ENCODE measurements at regions not wholly inside any gene's neighbourhood (a gene's known extent, or its start where the extent isn't known, plus 50 kb on each side); places are given as distances from the start of the nearest gene placed in this dataset.

- no peak overlapping the region for H3K4me3 ChIP-seq (ENCODE audit: low read depth, low read length)
- TF ChIP-seq CTCF (IDR thresholded peaks at IDR 0.05; ENCODE audit: low read depth, low read length) (no peak), MYC (IDR thresholded peaks at IDR 0.05; ENCODE audit: low read depth, low read length) (no peak), MAX (IDR thresholded peaks at IDR 0.05; ENCODE audit: low read depth, low read length) (no peak), POLR2A (IDR thresholded peaks at IDR 0.05; ENCODE audit: extremely low read depth, insufficient read length) (no peak)
- no peak for DNase-seq (ENCODE audit: low read depth)
These were observed 132.7 kb upstream of the GMDS start for GRCh38 chr6:2378046-2378657.

- TF ChIP-seq MAX (IDR thresholded peaks at IDR 0.05; ENCODE audit: low read depth, low read length): no peak
- no peak for TF ChIP-seq POLR2A (IDR thresholded peaks at IDR 0.05; ENCODE audit: extremely low read depth, insufficient read length)
- TF ChIP-seq MYC (IDR thresholded peaks at IDR 0.05; ENCODE audit: low read depth, low read length): no peak
- TF ChIP-seq CTCF (IDR thresholded peaks at IDR 0.05; ENCODE audit: low read depth, low read length): no peak
- peak; percentile 35 for DNase-seq (ENCODE audit: low read depth)
- no peak overlapping the region for H3K4me3 ChIP-seq (ENCODE audit: low read depth, low read length)
These were observed 131.3 kb upstream of the GMDS start for GRCh38 chr6:2376429-2377355.

GRCh38 chr6:2375443-2375842, 130.0 kb upstream of the GMDS start:
- no peak for DNase-seq (ENCODE audit: low read depth)
- no peak for TF ChIP-seq MAX (IDR thresholded peaks at IDR 0.05; ENCODE audit: low read depth, low read length)
- TF ChIP-seq MYC (IDR thresholded peaks at IDR 0.05; ENCODE audit: low read depth, low read length): no peak
- no peak for TF ChIP-seq CTCF (IDR thresholded peaks at IDR 0.05; ENCODE audit: low read depth, low read length)
- TF ChIP-seq POLR2A (IDR thresholded peaks at IDR 0.05; ENCODE audit: extremely low read depth, insufficient read length): no peak
- no peak overlapping the region for H3K4me3 ChIP-seq (ENCODE audit: low read depth, low read length)

GRCh38 chr6:2369606-2370005, 124.2 kb upstream of the GMDS start:
- DNase-seq (ENCODE audit: low read depth): no peak
- no peak for TF ChIP-seq POLR2A (IDR thresholded peaks at IDR 0.05; ENCODE audit: extremely low read depth, insufficient read length)
- no peak for TF ChIP-seq MYC (IDR thresholded peaks at IDR 0.05; ENCODE audit: low read depth, low read length)
- no peak for TF ChIP-seq CTCF (IDR thresholded peaks at IDR 0.05; ENCODE audit: low read depth, low read length)
- no peak overlapping the region for H3K4me3 ChIP-seq (ENCODE audit: low read depth, low read length)

GRCh38 chr6:2363211-2363610, 117.8 kb upstream of the GMDS start:
- DNase-seq (ENCODE audit: low read depth): no peak
- TF ChIP-seq MYC (IDR thresholded peaks at IDR 0.05; ENCODE audit: low read depth, low read length): no peak
- TF ChIP-seq POLR2A (IDR thresholded peaks at IDR 0.05; ENCODE audit: extremely low read depth, insufficient read length): no peak
- no peak for TF ChIP-seq CTCF (IDR thresholded peaks at IDR 0.05; ENCODE audit: low read depth, low read length)
- TF ChIP-seq MAX (IDR thresholded peaks at IDR 0.05; ENCODE audit: low read depth, low read length): no peak
- H3K4me3 ChIP-seq (ENCODE audit: low read depth, low read length): no peak overlapping the region

All from NB4 (cell line).